Thyroid gland (tissue), 4 donors: ENCODE measurements at regions not wholly inside any gene's neighbourhood (a gene's known extent, or its start where the extent isn't known, plus 50 kb on each side); places are given as distances from the start of the nearest gene placed in this dataset.

Experiments used
- DNase-seq, 2 donors: peaks; one replicate each; pipeline ENCODE4 v3.0.0-alpha.2; 2019
- H3K27ac ChIP-seq, 3 donors: fragments of 200-600 bp; sonication (generic); 1 replicate in 2 of 3; 2 replicates in 1 of 3; pipeline ENCODE4 v1.5.1; 2016 to 2019; ENCODE audit warnings: mild to moderate bottlenecking in 1 of 3, moderate library complexity in 1 of 3
- H3K27me3 ChIP-seq: fragments of 200-600 bp; sonication (generic); one replicate; pipeline ENCODE4 v1.5.1; 2019
- H3K36me3 ChIP-seq, 2 donors: fragments of 200-600 bp; sonication (generic); one replicate each; pipeline ENCODE4 v1.5.1; 2016 to 2019
- H3K4me1 ChIP-seq, 2 donors: fragments of 200-600 bp; sonication (generic); one replicate each; pipeline ENCODE4 v1.5.1; 2017 to 2019
- H3K4me3 ChIP-seq, 3 donors: fragments of 200-600 bp; sonication (generic); replicated peaks in 1 of 3; 1 replicate in 2 of 3; 2 replicates in 1 of 3; pipeline ENCODE4 v1.5.1; 2016; ENCODE audit warnings: mild to moderate bottlenecking in 1 of 3
- H3K9me3 ChIP-seq: fragments of 200-600 bp; sonication (generic); one replicate; pipeline ENCODE4 v1.5.1; 2017
- POLR2A ChIP-seq, 2 donors: fragments of 450-650 bp; IDR thresholded peaks; one replicate each; pipeline ENCODE4 v1.6.1; 2017; ENCODE audit warnings: antibody characterized with exemption in 2 of 2, mild to moderate bottlenecking in 2 of 2, moderate library complexity in 1 of 2
- WGBS, 2 donors: methylation state at CpG; one replicate each; pipeline ENCODE4 v1.1.5; 2017; 5-methylcytosine and 5-hydroxymethylcytosine counted together
- intact Hi-C: fragments of 100-400 bp; cut with DNase I; formaldehyde crosslinking; loops from one replicate; pipeline ENCODE4 v1.15.1; 2023
- TF ChIP-seq, protein P1 (sequence below), 6 experiments: fragments of 200-600 bp in 3 of 6; fragments of 450-650 bp in 3 of 6; sonication (generic) in 3 of 6; IDR thresholded peaks; one replicate each; pipeline ENCODE4 v1.5.1; 2016 to 2019; ENCODE audit warnings: antibody characterized with exemption in 6 of 6, mild to moderate bottlenecking in 2 of 6, inconsistent platforms in 1 of 6, moderate library complexity in 1 of 6

DNA sequence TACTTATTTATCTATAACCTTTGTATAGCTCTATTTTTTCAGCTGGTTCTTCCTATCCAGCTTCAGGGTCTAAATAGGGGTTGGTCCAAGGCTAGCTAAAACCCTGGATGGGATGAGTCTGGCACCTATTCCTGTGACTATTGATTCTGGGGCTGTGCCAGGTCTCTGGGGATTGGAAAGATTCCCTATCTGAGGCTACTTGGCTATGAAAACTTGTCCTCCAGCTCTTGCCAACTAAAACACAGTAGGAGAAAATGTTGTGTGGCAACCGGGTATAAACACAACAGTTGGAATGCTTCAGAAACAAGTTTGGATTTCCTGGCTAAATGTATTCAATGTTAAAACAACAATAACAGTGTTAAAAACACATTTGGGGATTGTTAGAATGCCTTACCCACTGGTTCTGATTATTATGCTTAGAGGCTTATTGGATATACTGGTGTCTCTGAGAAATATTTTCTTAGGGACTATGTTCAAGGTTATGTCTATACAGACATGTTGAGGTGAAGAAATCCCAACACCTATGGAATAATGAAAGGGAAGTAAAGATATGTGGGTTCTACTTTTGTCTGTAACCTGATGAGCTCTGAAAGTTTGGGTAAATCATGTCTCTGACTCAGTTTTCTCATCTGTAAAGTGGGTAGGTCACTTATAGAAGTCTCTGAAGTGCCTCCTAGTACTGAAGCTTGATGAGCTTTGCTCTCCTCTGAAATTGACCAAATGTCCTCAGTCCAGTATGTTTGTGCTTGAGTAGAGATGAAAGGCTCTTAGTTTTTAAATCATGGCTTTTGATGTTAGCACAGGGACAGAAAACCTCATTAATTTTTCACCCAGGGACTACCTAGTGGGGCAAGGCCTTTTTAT lies 460.7 kb downstream of the MTX2 start:
- Histone ChIP-seq H3K9me3 (no peaks in the 10 kb centered on the region), H3K4me1 (peaks cover 7 to 16% of the 10 kb centered on the region in 2 donors), H3K36me3 (no peaks in the 10 kb centered on the region), H3K27me3 (no peaks in the 10 kb centered on the region), H3K4me3 (no peak overlapping the region), H3K27ac (peak overlapping the region in 1 of 3 donors; percentile 14)
- WGBS, 2 donors: 0 to 5% methylated on average over 1 of the region's 1 CpG
- intact Hi-C loops: no loop called here
- peak; percentile 36 to 43 for DNase-seq
- no peak for TF ChIP-seq POLR2A (IDR thresholded peaks at IDR 0.05)
- TF ChIP-seq, protein P1, sequence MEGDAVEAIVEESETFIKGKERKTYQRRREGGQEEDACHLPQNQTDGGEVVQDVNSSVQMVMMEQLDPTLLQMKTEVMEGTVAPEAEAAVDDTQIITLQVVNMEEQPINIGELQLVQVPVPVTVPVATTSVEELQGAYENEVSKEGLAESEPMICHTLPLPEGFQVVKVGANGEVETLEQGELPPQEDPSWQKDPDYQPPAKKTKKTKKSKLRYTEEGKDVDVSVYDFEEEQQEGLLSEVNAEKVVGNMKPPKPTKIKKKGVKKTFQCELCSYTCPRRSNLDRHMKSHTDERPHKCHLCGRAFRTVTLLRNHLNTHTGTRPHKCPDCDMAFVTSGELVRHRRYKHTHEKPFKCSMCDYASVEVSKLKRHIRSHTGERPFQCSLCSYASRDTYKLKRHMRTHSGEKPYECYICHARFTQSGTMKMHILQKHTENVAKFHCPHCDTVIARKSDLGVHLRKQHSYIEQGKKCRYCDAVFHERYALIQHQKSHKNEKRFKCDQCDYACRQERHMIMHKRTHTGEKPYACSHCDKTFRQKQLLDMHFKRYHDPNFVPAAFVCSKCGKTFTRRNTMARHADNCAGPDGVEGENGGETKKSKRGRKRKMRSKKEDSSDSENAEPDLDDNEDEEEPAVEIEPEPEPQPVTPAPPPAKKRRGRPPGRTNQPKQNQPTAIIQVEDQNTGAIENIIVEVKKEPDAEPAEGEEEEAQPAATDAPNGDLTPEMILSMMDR (IDR thresholded peaks at IDR 0.05): no peak

DNA sequence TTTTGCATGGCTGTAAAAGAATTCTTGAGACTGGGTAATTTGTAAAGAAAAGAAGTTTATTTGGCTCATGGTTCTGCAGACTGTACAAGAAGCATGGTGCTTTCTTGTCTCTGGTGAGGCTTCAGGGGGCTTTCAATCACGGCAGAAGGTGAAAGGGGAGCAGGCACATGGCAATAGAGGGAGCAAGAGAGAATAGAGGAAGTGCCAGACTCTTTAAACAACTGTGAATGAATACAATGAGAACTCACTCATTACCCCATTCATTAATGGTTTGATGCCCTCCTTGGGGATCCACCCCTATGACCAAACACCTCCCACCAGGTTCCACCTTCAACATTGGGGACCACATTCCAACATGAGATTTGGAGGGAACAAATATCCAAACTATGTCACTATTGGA lies 463.5 kb downstream of the MTX2 start:
- Histone ChIP-seq H3K4me3 (no peak overlapping the region), H3K36me3 (no peaks in the 10 kb centered on the region), H3K27me3 (no peaks in the 10 kb centered on the region), H3K9me3 (no peaks in the 10 kb centered on the region), H3K27ac (no peak overlapping the region), H3K4me1 (peaks cover 7 to 16% of the 10 kb centered on the region in 2 donors)
- intact Hi-C loops: no loop called here
- DNase-seq: no peak
- WGBS, 2 donors: 82 to 88% methylated on average over 1 of the region's 1 CpG
- TF ChIP-seq, protein P1 (IDR thresholded peaks at IDR 0.05): no peak
- TF ChIP-seq POLR2A (IDR thresholded peaks at IDR 0.05): no peak

GRCh38 chr2:176733698-176734430 lies 464.6 kb downstream of the MTX2 start:
- H3K36me3 ChIP-seq: no peaks in the 10 kb centered on the region
- WGBS, 2 donors: 94 to 95% methylated on average over 3 of the region's 3 CpGs
- H3K4me1 ChIP-seq: peaks cover 7 to 16% of the 10 kb centered on the region in 2 donors
- H3K9me3 ChIP-seq: no peaks in the 10 kb centered on the region
- TF ChIP-seq POLR2A (IDR thresholded peaks at IDR 0.05): no peak
- TF ChIP-seq, protein P1 (IDR thresholded peaks at IDR 0.05): no peak
- no peak for DNase-seq
- no peak overlapping the region for H3K27ac ChIP-seq
- H3K27me3 ChIP-seq: no peaks in the 10 kb centered on the region
- no peak overlapping the region for H3K4me3 ChIP-seq
- intact Hi-C loops: no loop called here

DNA sequence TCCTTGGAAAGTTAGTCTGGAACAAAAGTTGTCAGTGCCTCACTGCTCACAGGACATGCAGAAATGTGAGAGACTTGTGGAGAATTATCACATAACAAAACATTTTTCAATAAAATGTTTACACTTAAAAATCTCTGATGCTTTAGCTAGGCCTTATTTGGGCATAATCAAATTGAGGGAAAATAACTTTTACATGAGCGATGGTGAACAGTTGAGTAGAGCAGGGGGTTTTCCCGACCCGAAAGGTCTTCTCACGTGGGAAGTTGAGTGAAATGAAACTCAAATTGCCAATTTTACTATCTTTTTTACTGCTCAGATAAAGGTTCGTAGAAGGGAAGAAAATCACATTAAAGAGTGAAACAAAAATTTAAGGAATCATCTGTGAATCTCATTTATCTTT lies 465.6 kb downstream of the MTX2 start:
- TF ChIP-seq, protein P1 (IDR thresholded peaks at IDR 0.05): no peak
- TF ChIP-seq POLR2A (IDR thresholded peaks at IDR 0.05): no peak
- intact Hi-C loops: no loop called here
- Histone ChIP-seq H3K9me3 (no peaks in the 10 kb centered on the region), H3K27me3 (no peaks in the 10 kb centered on the region), H3K4me1 (peaks cover 7 to 8% of the 10 kb centered on the region in 2 donors), H3K36me3 (no peaks in the 10 kb centered on the region), H3K27ac (no peak overlapping the region), H3K4me3 (no peak overlapping the region)
- WGBS, 2 donors: 91 to 94% methylated on average over 5 of the region's 5 CpGs
- no peak for DNase-seq

DNA sequence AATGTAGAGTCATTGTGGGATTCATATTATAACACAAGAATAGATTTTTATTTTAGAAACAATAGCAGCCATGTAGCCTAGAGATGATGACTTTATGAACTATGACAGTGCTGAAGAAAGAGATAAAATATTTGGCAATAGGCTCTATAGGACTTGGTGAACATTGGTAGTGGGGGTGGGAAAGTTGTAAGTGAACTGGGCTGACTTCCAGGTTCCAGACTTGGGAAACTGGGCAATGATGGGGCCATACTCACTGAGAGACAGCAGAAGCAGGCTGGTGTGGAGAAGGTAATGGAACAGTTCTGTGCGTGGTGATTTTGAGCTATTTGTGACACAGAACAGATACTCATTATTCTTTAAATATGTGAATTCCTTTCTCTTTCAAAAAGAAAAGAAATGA lies 470.3 kb upstream of the HNRNPA3 start:
- Histone ChIP-seq H3K27ac (no peak overlapping the region), H3K4me3 (no peak overlapping the region), H3K36me3 (no peaks in the 10 kb centered on the region), H3K9me3 (no peaks in the 10 kb centered on the region), H3K4me1 (no peaks in the 10 kb centered on the region), H3K27me3 (no peaks in the 10 kb centered on the region)
- intact Hi-C loops: no loop called here
- no peak for DNase-seq
- 78 to 87% methylated on average over 1 of the region's 1 CpG for WGBS, 2 donors
- TF ChIP-seq, protein P1 (IDR thresholded peaks at IDR 0.05): no peak
- no peak for TF ChIP-seq POLR2A (IDR thresholded peaks at IDR 0.05)
